Stimulated activated CD4-positive, alpha-beta T cell treated with anti-CD3 and anti-CD28 coated beads, Interleukin-12 subunit alpha, Interleukin-12 subunit beta, amount 100 ng/mL, for 48 hours (primary cell): ENCODE measurements at regions not wholly inside any gene's neighbourhood (a gene's known extent, or its start where the extent isn't known, plus 50 kb on each side); places are given as distances from the start of the nearest gene placed in this dataset.

Source experiments
- DNase-seq, 3 donors: peaks; one replicate each; pipeline ENCODE4 v3.0.0-alpha.2; 2020; ENCODE audit warnings: low read depth in 2 of 3, low spot score in 1 of 3

GRCh38 chr9:13762209-13762608 lies 482.7 kb upstream of the MPDZ start:
- DNase-seq = no peak

GRCh38 chr9:13759551-13759950 lies 480.1 kb upstream of the MPDZ start:
- no peak for DNase-seq

GRCh38 chr9:13758936-13759335 lies 479.4 kb upstream of the MPDZ start:
- DNase-seq = no peak

GRCh38 chr9:13756943-13757342 lies 477.5 kb upstream of the MPDZ start:
- no peak for DNase-seq

GRCh38 chr9:13755551-13755950 lies 476.1 kb upstream of the MPDZ start:
- DNase-seq = no peak

GRCh38 chr9:13750639-13751038 lies 471.1 kb upstream of the MPDZ start:
- DNase-seq = no peak

GRCh38 chr9:13750061-13750460 lies 470.6 kb upstream of the MPDZ start:
- no peak for DNase-seq

GRCh38 chr9:13746876-13747275 lies 467.4 kb upstream of the MPDZ start:
- no peak for DNase-seq

GRCh38 chr9:13744261-13744901 lies 464.9 kb upstream of the MPDZ start:
- DNase-seq = no peak

GRCh38 chr9:13737885-13738284 lies 458.4 kb upstream of the MPDZ start:
- DNase-seq = no peak

GRCh38 chr9:13735181-13735580 lies 455.7 kb upstream of the MPDZ start:
- DNase-seq = no peak

GRCh38 chr9:13734601-13735000 lies 455.1 kb upstream of the MPDZ start:
- no peak for DNase-seq

- DNase-seq = no peak
These were observed 452.8 kb upstream of the MPDZ start for GRCh38 chr9:13732290-13732689.

- no peak for DNase-seq
These were observed 452.1 kb upstream of the MPDZ start for GRCh38 chr9:13731637-13732036.

- no peak for DNase-seq
These were observed 450.5 kb upstream of the MPDZ start for GRCh38 chr9:13729955-13730354.

- no peak for DNase-seq
These were observed 449.7 kb upstream of the MPDZ start for GRCh38 chr9:13728917-13729811.

- no peak for DNase-seq
These were observed 448.6 kb upstream of the MPDZ start for GRCh38 chr9:13728131-13728530.

- no peak for DNase-seq
These were observed 447.3 kb upstream of the MPDZ start for GRCh38 chr9:13726746-13727145.

- DNase-seq = no peak
These were observed 446.0 kb upstream of the MPDZ start for GRCh38 chr9:13725516-13725915.

GRCh38 chr9:13721481-13722235 lies 442.2 kb upstream of the MPDZ start:
- no peak for DNase-seq

GRCh38 chr9:13719981-13720676 lies 440.6 kb upstream of the MPDZ start:
- no peak for DNase-seq
